DOHH2 (cell line): ENCODE measurements at regions not wholly inside any gene's neighbourhood (a gene's known extent, or its start where the extent isn't known, plus 50 kb on each side); places are given as distances from the start of the nearest gene placed in this dataset.

Source experiments
- CTCF ChIP-seq: fragments of 200-600 bp; sonication (generic); IDR thresholded peaks from one replicate; pipeline ENCODE4 v1.5.1; 2014; ENCODE audit warnings: antibody characterized with exemption, mild to moderate bottlenecking, low read depth, low read length; ENCODE audit not compliant: poor library complexity, severe bottlenecking
- EZH2phosphoT487 ChIP-seq: fragments of 200-600 bp; sonication (generic); IDR thresholded peaks from 2 replicates; pipeline ENCODE4 v1.6.1; 2017; ENCODE audit warnings: borderline replicate concordance, mild to moderate bottlenecking, antibody characterized with exemption, low read length, moderate library complexity, mixed read lengths

DNA sequence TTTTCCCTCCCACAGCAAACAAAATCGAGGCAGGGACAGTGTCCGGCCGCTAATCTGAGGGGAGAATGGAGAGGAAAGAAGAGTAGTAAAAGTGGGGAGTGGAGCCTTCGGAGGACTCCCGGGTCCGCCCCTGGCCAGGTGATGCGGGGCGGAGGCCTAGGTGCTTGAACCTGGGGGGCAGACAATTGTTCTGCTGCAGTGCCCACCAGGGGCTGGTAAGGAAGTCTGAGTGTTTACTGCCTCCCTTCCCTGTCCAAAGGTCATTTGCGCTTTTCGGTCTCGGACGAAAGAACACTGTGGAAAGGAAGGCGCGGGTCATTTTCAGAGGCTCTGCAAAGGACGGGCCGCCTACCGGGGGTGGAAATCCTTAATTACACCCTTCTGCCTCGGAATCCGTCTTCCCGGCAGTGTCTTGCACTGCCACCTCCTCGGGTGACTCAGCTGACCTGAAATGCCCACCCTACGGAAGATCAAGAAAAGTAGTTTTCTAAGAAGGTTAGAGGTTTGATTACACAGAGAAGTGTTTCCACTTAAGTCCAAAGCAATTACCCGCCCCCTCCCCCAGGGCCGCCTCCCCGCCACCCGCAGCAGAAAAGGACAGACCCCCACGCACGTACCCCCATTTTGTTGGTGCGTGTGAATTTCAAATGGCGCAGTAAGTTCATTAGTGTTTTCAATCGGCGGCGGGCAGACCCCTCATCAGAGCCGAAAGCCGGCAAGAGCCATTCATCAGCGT is 99.9 kb upstream of the TENM3 start:
- no peak for TF ChIP-seq CTCF
- no peak for TF ChIP-seq EZH2phosphoT487
